ENCODE measurements at regions not wholly inside any gene's neighbourhood (a gene's known extent, or its start where the extent isn't known, plus 50 kb on each side); places are given as distances from the start of the nearest gene placed in this dataset.
A peak's percentile ranks its signal among the peaks of the same experiment; 100 is the strongest.

- ChIA-PET POLR2A (no interaction called here), CTCF (no interaction called here)
- Mint-ChIP-seq H3K4me3 (no peak overlapping the region), H3K27me3 (no peaks in the 10 kb centered on the region), H3K27ac (no peak overlapping the region), H3K4me1 (no peaks in the 10 kb centered on the region), H3K36me3 (ENCODE audit: low read depth) (no peaks in the 10 kb centered on the region), H3K9me3 (ENCODE audit: low read depth) (no peaks in the 10 kb centered on the region)
- intact Hi-C loops (cut with DNase I, micrococcal nuclease): no loop called here
- ATAC-seq (no peak), DNase-seq (no peak)
These were observed 326.3 kb upstream of the PKN2 start for GRCh38 chr1:88357729-88358128.

- DNase-seq (no peak), ATAC-seq (no peak)
- ChIA-PET POLR2A (no interaction called here), CTCF (no interaction called here)
- no peak overlapping the region for H3K4me3 Mint-ChIP-seq
- no peak overlapping the region for H3K27ac Mint-ChIP-seq
- no peaks in the 10 kb centered on the region for H3K9me3 Mint-ChIP-seq (ENCODE audit: low read depth)
- intact Hi-C loops (cut with DNase I, micrococcal nuclease): no loop called here
- no peaks in the 10 kb centered on the region for H3K4me1 Mint-ChIP-seq
- H3K36me3 Mint-ChIP-seq (ENCODE audit: low read depth): no peaks in the 10 kb centered on the region
- no peaks in the 10 kb centered on the region for H3K27me3 Mint-ChIP-seq
These were observed 312.5 kb upstream of the PKN2 start for GRCh38 chr1:88371436-88372023.

DNA sequence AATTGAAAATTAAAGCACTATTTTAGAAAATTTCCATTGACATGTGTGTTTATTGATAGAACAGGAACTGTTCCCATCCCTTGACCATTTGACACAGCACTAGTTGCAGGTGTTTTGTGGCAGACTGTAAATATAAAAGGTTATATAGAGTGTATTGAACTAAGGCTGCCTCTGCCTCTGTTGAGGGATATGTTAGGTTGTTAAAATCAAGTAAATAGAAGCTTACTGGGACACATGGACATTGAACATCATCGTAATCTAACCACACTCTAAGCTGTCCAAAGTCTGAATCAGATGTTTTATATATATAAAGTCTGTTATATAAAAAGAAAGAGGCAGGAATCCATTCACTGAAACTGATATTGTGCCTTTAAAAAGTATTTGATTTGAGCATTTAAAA lies 308.1 kb upstream of the PKN2 start:
- CTCF ChIA-PET: interaction anchor here (1.6 kb wide), 1 partner anchor 9 kb away, joined by 3 read pairs; no protein-coding TSS in a partner anchor
- no peaks in the 10 kb centered on the region for H3K9me3 Mint-ChIP-seq (ENCODE audit: low read depth)
- no peak for ATAC-seq
- H3K4me1 Mint-ChIP-seq: no peaks in the 10 kb centered on the region
- H3K36me3 Mint-ChIP-seq (ENCODE audit: low read depth): no peaks in the 10 kb centered on the region
- DNase-seq: no peak
- intact Hi-C loops (cut with DNase I, micrococcal nuclease): no loop called here
- H3K27ac Mint-ChIP-seq: no peak overlapping the region
- no peak overlapping the region for H3K4me3 Mint-ChIP-seq
- POLR2A ChIA-PET: no interaction called here
- H3K27me3 Mint-ChIP-seq: peaks cover 3% of the 10 kb centered on the region

- Mint-ChIP-seq H3K27ac (no peak overlapping the region), H3K4me1 (no peaks in the 10 kb centered on the region), H3K27me3 (peaks cover 3% of the 10 kb centered on the region), H3K9me3 (ENCODE audit: low read depth) (no peaks in the 10 kb centered on the region), H3K36me3 (ENCODE audit: low read depth) (no peaks in the 10 kb centered on the region), H3K4me3 (no peak overlapping the region)
- CTCF ChIA-PET: interaction anchor here (1.6 kb wide), 1 partner anchor 9 kb away, joined by 3 read pairs; no protein-coding TSS in a partner anchor
- intact Hi-C loops (cut with DNase I, micrococcal nuclease): no loop called here
- ATAC-seq: no peak
- DNase-seq: no peak
- POLR2A ChIA-PET: no interaction called here
These were observed 307.7 kb upstream of the PKN2 start for GRCh38 chr1:88376421-88376820.

GRCh38 chr1:88378560-88378959 lies 305.5 kb upstream of the PKN2 start:
- no peak overlapping the region for H3K27ac Mint-ChIP-seq
- DNase-seq (no peak), ATAC-seq (no peak)
- peaks cover 3% of the 10 kb centered on the region for H3K27me3 Mint-ChIP-seq
- CTCF ChIA-PET: no interaction called here
- H3K36me3 Mint-ChIP-seq (ENCODE audit: low read depth): no peaks in the 10 kb centered on the region
- no peaks in the 10 kb centered on the region for H3K4me1 Mint-ChIP-seq
- intact Hi-C loops (cut with DNase I, micrococcal nuclease): no loop called here
- POLR2A ChIA-PET: no interaction called here
- H3K4me3 Mint-ChIP-seq: no peak overlapping the region
- H3K9me3 Mint-ChIP-seq (ENCODE audit: low read depth): no peaks in the 10 kb centered on the region

GRCh38 chr1:88394958-88395357 lies 289.1 kb upstream of the PKN2 start:
- intact Hi-C loops (cut with DNase I, micrococcal nuclease): no loop called here
- peaks cover 2% of the 10 kb centered on the region for H3K27me3 Mint-ChIP-seq

GRCh38 chr1:88398338-88398737 lies 285.7 kb upstream of the PKN2 start:
- Mint-ChIP-seq H3K27ac (no peak overlapping the region), H3K4me3 (no peak overlapping the region), H3K9me3 (ENCODE audit: low read depth) (peaks cover 4% of the 10 kb centered on the region), H3K36me3 (ENCODE audit: low read depth) (no peaks in the 10 kb centered on the region), H3K4me1 (no peaks in the 10 kb centered on the region), H3K27me3 (peaks cover 2% of the 10 kb centered on the region)
- ChIA-PET CTCF (no interaction called here), POLR2A (no interaction called here)
- ATAC-seq: no peak
- DNase-seq: no peak
- intact Hi-C loops (cut with DNase I, micrococcal nuclease): no loop called here

More at GRCh38 chr1:88394958-88395357, 289.1 kb upstream of the PKN2 start:
- DNase-seq (no peak), ATAC-seq (no peak)
- Mint-ChIP-seq H3K4me1 (no peaks in the 10 kb centered on the region), H3K27ac (no peak overlapping the region), H3K36me3 (ENCODE audit: low read depth) (no peaks in the 10 kb centered on the region), H3K9me3 (ENCODE audit: low read depth) (peaks cover 4% of the 10 kb centered on the region), H3K4me3 (no peak overlapping the region)
- ChIA-PET CTCF (no interaction called here), POLR2A (no interaction called here)

DNA sequence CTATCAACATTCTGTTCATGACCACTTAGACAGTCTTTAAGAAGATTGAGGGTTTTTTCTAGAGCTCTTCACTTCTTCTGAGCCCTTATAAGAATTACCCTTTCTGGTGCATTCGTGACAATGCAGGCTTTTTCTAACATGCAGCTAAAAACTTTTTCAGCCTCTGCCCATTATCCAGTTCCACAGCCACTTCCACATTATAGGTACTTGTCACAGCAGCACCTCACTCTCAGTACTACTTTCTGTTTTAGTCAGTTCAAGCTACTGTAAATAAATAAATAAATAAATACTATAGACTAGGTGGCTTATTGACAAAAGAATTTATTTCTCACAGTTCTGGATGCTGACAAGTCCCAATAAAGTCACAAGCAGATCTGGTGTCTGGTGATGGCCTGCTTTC lies 284.4 kb upstream of the PKN2 start:
- no peaks in the 10 kb centered on the region for H3K27me3 Mint-ChIP-seq
- DNase-seq (no peak), ATAC-seq (no peak)
- no peaks in the 10 kb centered on the region for H3K36me3 Mint-ChIP-seq (ENCODE audit: low read depth)
- peaks cover 2% of the 10 kb centered on the region for H3K9me3 Mint-ChIP-seq (ENCODE audit: low read depth)
- no peaks in the 10 kb centered on the region for H3K4me1 Mint-ChIP-seq
- intact Hi-C loops (cut with DNase I, micrococcal nuclease): loop anchor here in 1 of 2 experiments (10.0 kb wide), 1 partner anchor 215 kb away; no protein-coding TSS in a partner anchor
- ChIA-PET CTCF (interaction anchor here (1.6 kb wide), 1 partner anchor 13 kb away, joined by 3 read pairs; no protein-coding TSS in a partner anchor), POLR2A (no interaction called here)
- no peak overlapping the region for H3K4me3 Mint-ChIP-seq
- no peak overlapping the region for H3K27ac Mint-ChIP-seq

GRCh38 chr1:88401313-88401712 lies 282.8 kb upstream of the PKN2 start:
- H3K27me3 Mint-ChIP-seq: no peaks in the 10 kb centered on the region
- H3K4me1 Mint-ChIP-seq: no peaks in the 10 kb centered on the region
- intact Hi-C loops (cut with DNase I, micrococcal nuclease): loop anchor here in 1 of 2 experiments (10.0 kb wide), 1 partner anchor 217 kb away; no protein-coding TSS in a partner anchor
- no peaks in the 10 kb centered on the region for H3K36me3 Mint-ChIP-seq (ENCODE audit: low read depth)
- peak; percentile 58 for ATAC-seq
- DNase-seq: no peak
- H3K27ac Mint-ChIP-seq: no peak overlapping the region
- no peak overlapping the region for H3K4me3 Mint-ChIP-seq
- ChIA-PET POLR2A (no interaction called here), CTCF (no interaction called here)
- H3K9me3 Mint-ChIP-seq (ENCODE audit: low read depth): peaks cover 2% of the 10 kb centered on the region

- DNase-seq (no peak), ATAC-seq (no peak)
- Mint-ChIP-seq H3K36me3 (ENCODE audit: low read depth) (no peaks in the 10 kb centered on the region), H3K9me3 (ENCODE audit: low read depth) (peaks cover 3% of the 10 kb centered on the region), H3K27ac (no peak overlapping the region), H3K4me3 (no peak overlapping the region), H3K27me3 (no peaks in the 10 kb centered on the region), H3K4me1 (no peaks in the 10 kb centered on the region)
- POLR2A ChIA-PET: no interaction called here
- CTCF ChIA-PET: interaction anchor here (0.8 kb wide), 1 partner anchor 224 kb away, joined by 3 read pairs; no protein-coding TSS in a partner anchor
- intact Hi-C loops (cut with DNase I, micrococcal nuclease): loop anchor here in 1 of 2 experiments (10.0 kb wide), 1 partner anchor 220 kb away; no protein-coding TSS in a partner anchor
These were observed 279.5 kb upstream of the PKN2 start for GRCh38 chr1:88404582-88404981.

- DNase-seq (no peak), ATAC-seq (no peak)
- no peak overlapping the region for H3K4me3 Mint-ChIP-seq
- CTCF ChIA-PET: interaction anchor here (0.6 kb wide), 1 partner anchor 68 kb away, joined by 3 read pairs; no protein-coding TSS in a partner anchor
- peaks cover under 1% of the 10 kb centered on the region for H3K27me3 Mint-ChIP-seq
- intact Hi-C loops (cut with DNase I, micrococcal nuclease): loop anchor here in 1 of 2 experiments (10.0 kb wide), 1 partner anchor 222 kb away; no protein-coding TSS in a partner anchor
- H3K4me1 Mint-ChIP-seq: no peaks in the 10 kb centered on the region
- no peak overlapping the region for H3K27ac Mint-ChIP-seq
- H3K9me3 Mint-ChIP-seq (ENCODE audit: low read depth): peaks cover 3% of the 10 kb centered on the region
- H3K36me3 Mint-ChIP-seq (ENCODE audit: low read depth): no peaks in the 10 kb centered on the region
- POLR2A ChIA-PET: no interaction called here
These were observed 276.8 kb upstream of the PKN2 start for GRCh38 chr1:88407248-88407647.

DNA sequence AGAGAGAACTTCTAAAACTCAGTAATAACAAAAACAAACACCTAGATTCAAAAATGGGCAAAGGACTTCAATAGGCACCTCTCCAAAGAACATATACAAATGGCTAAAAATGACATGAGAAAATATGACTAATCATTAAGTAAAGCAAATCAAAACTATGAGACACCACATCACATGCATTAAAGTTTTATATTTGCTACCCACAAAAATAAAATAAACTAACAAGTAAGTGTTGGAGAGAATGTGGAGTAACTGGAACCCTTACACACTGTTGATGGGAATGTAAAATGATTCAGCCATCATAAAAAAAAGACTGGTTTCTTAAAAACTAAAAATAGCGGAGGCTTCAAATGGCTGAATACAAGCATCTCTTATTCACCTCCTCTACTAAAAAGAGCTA lies 262.1 kb upstream of the PKN2 start:
- intact Hi-C loops (cut with DNase I, micrococcal nuclease): no loop called here
- Mint-ChIP-seq H3K36me3 (ENCODE audit: low read depth) (no peaks in the 10 kb centered on the region), H3K27ac (no peak overlapping the region), H3K4me1 (no peaks in the 10 kb centered on the region), H3K27me3 (no peaks in the 10 kb centered on the region), H3K4me3 (no peak overlapping the region), H3K9me3 (ENCODE audit: low read depth) (peaks cover 24% of the 10 kb centered on the region)
- CTCF ChIA-PET: no interaction called here
- POLR2A ChIA-PET: no interaction called here
- no peak for DNase-seq
- ATAC-seq: no peak

All from activated CD4-positive, alpha-beta T cell treated with anti-CD3 and anti-CD28 coated beads for 36 hours (primary cell).